ENCODE measurements at regions not wholly inside any gene's neighbourhood (a gene's known extent, or its start where the extent isn't known, plus 50 kb on each side); places are given as distances from the start of the nearest gene placed in this dataset.

DNA sequence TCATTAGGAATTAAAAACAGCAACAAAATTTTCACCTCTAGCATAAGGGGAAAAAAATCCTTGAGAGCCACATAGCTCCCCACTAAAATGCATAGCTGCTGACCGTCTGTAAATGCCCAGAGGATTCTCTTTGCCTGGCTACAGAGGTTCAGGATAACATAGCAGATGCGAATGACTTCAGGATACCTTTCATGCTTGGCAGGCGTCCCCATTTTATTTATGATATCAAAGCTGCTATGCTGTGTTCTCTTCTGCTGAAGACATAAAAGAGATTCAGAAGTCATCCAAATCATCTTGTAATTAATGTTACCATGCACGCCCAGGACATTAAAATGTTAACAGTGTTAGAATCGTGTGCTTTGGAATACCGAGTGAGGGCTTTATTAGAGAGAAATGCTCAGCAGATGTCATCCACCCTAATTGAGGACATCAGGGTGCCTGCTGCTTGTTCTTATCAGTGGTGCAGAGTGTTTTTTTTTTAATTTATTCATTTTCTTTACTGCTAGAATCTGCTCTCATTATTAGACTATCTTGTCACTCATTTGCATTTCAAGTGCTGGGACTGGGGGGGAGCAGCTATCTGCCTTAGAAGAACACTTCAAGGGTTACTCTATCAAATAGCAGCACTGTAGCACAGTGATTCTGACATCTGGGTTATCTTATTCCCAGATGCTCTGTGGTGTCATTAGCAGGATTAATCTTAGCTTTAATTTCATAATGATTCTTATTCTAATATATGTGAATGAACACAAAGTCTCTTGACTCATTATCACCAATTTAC is 139.5 kb downstream of the ZNF326 start:
- Histone ChIP-seq H3K4me3 (ENCODE audit: insufficient read depth, low read length, poor library complexity, severe bottlenecking) (no peak overlapping the region), H3K27ac (ENCODE audit: low read depth, low read length) (no peak overlapping the region), H3K4me2 (ENCODE audit: low read depth, low read length, poor library complexity, severe bottlenecking) (no peak overlapping the region), H3K27me3 (ENCODE audit: low read length) (no peaks in the 10 kb centered on the region), H4K20me1 (ENCODE audit: low read depth, low read length) (no peaks in the 10 kb centered on the region), H3F3A (ENCODE audit: insufficient read depth) (no peaks in the 10 kb centered on the region), H3K9ac (ENCODE audit: low read length) (no peak overlapping the region), H3K79me2 (ENCODE audit: insufficient read depth, low read length) (no peaks in the 10 kb centered on the region), H3K9me3 (ENCODE audit: insufficient read depth, low read length) (no peaks in the 10 kb centered on the region), H3K9me2 (replicated peaks; ENCODE audit: insufficient read depth, low read length) (no peaks in the 10 kb centered on the region), H2AFZ (ENCODE audit: low read depth, low read length, severe bottlenecking) (no peak overlapping the region), H3K36me3 (ENCODE audit: low read length) (no peaks in the 10 kb centered on the region)
- TF ChIP-seq EZH2phosphoT487 (conservative IDR thresholded peaks at IDR 0.05; ENCODE audit: low read length) = no peak
- TF ChIP-seq, protein P1, sequence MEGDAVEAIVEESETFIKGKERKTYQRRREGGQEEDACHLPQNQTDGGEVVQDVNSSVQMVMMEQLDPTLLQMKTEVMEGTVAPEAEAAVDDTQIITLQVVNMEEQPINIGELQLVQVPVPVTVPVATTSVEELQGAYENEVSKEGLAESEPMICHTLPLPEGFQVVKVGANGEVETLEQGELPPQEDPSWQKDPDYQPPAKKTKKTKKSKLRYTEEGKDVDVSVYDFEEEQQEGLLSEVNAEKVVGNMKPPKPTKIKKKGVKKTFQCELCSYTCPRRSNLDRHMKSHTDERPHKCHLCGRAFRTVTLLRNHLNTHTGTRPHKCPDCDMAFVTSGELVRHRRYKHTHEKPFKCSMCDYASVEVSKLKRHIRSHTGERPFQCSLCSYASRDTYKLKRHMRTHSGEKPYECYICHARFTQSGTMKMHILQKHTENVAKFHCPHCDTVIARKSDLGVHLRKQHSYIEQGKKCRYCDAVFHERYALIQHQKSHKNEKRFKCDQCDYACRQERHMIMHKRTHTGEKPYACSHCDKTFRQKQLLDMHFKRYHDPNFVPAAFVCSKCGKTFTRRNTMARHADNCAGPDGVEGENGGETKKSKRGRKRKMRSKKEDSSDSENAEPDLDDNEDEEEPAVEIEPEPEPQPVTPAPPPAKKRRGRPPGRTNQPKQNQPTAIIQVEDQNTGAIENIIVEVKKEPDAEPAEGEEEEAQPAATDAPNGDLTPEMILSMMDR (IDR thresholded peaks at IDR 0.05; ENCODE audit: insufficient read depth, low read length, poor library complexity, severe bottlenecking) = no peak

DNA sequence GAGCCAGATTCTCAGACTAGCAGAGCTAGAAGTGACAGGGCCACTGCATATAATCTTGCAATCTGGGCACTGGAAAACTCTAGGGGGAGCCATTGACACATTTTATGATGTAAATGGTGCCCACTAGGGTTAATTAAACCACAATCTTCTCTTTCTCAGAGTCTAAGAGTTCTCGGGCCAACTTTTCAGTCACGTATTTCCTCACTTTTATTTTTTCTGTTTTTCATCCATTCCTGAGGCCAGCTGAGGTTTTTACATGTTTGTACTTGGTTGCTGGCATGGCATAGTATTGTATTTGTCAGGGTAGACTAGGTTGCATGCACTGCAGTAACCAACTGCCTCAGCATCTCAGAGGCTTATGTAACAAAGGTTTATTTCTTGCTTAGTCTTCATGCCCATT is 138.2 kb downstream of the ZNF326 start:
- TF ChIP-seq EZH2phosphoT487 (conservative IDR thresholded peaks at IDR 0.05; ENCODE audit: low read length) = no peak
- TF ChIP-seq, protein P1 (IDR thresholded peaks at IDR 0.05; ENCODE audit: insufficient read depth, low read length, poor library complexity, severe bottlenecking) = no peak
- Histone ChIP-seq H3K9ac (ENCODE audit: low read length) (no peak overlapping the region), H3K27me3 (ENCODE audit: low read length) (no peaks in the 10 kb centered on the region), H3K9me3 (ENCODE audit: insufficient read depth, low read length) (no peaks in the 10 kb centered on the region), H3F3A (ENCODE audit: insufficient read depth) (no peaks in the 10 kb centered on the region), H3K4me2 (ENCODE audit: low read depth, low read length, poor library complexity, severe bottlenecking) (no peak overlapping the region), H2AFZ (ENCODE audit: low read depth, low read length, severe bottlenecking) (no peak overlapping the region), H3K9me2 (replicated peaks; ENCODE audit: insufficient read depth, low read length) (no peaks in the 10 kb centered on the region), H3K79me2 (ENCODE audit: insufficient read depth, low read length) (no peaks in the 10 kb centered on the region), H4K20me1 (ENCODE audit: low read depth, low read length) (no peaks in the 10 kb centered on the region), H3K36me3 (ENCODE audit: low read length) (no peaks in the 10 kb centered on the region), H3K27ac (ENCODE audit: low read depth, low read length) (no peak overlapping the region), H3K4me3 (ENCODE audit: insufficient read depth, low read length, poor library complexity, severe bottlenecking) (no peak overlapping the region)

DNA sequence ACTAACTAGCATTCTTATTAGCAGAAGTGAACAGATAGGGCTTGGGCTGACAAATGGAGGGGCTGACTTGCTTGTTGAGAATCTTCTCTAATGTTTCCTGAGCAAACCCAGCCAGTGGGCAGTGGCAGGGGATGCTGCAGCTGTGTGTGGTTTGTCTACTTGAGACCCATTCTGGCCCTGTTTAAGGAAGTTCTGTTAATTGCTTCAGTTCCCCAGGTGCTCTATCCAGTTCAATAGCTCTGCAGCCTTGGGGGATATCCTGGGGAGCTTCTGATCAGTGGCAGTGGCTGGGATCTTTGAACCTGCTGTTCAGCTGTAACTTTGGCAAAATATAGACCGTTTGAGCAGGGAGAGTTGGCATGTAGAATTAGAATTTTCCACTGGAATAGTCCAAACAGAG is 137.4 kb downstream of the ZNF326 start:
- Histone ChIP-seq H3K36me3 (ENCODE audit: low read length) (no peaks in the 10 kb centered on the region), H3K79me2 (ENCODE audit: insufficient read depth, low read length) (no peaks in the 10 kb centered on the region), H2AFZ (ENCODE audit: low read depth, low read length, severe bottlenecking) (no peak overlapping the region), H4K20me1 (ENCODE audit: low read depth, low read length) (no peaks in the 10 kb centered on the region), H3K9me3 (ENCODE audit: insufficient read depth, low read length) (no peaks in the 10 kb centered on the region), H3K27ac (ENCODE audit: low read depth, low read length) (no peak overlapping the region), H3K4me2 (ENCODE audit: low read depth, low read length, poor library complexity, severe bottlenecking) (no peak overlapping the region), H3K9ac (ENCODE audit: low read length) (no peak overlapping the region), H3K4me3 (ENCODE audit: insufficient read depth, low read length, poor library complexity, severe bottlenecking) (no peak overlapping the region), H3K27me3 (ENCODE audit: low read length) (no peaks in the 10 kb centered on the region), H3F3A (ENCODE audit: insufficient read depth) (no peaks in the 10 kb centered on the region), H3K9me2 (replicated peaks; ENCODE audit: insufficient read depth, low read length) (no peaks in the 10 kb centered on the region)
- TF ChIP-seq, protein P1 (IDR thresholded peaks at IDR 0.05; ENCODE audit: insufficient read depth, low read length, poor library complexity, severe bottlenecking) = no peak
- TF ChIP-seq EZH2phosphoT487 (conservative IDR thresholded peaks at IDR 0.05; ENCODE audit: low read length) = no peak

Measured in SU-DHL-6 (cell line).